GM12891 (cell line): ENCODE measurements at regions not wholly inside any gene's neighbourhood (a gene's known extent, or its start where the extent isn't known, plus 50 kb on each side); places are given as distances from the start of the nearest gene placed in this dataset.

ENCODE experiments used
- POLR2A ChIP-seq: IDR thresholded peaks from 2 replicates; pipeline ENCODE4 v1.6.1; 2011; ENCODE audit warnings: low read depth, low read length, control low read depth
- POLR2AphosphoS5 ChIP-seq: IDR thresholded peaks from 2 replicates; pipeline ENCODE4 v1.6.1; 2011; ENCODE audit warnings: low read depth, low read length, control low read depth

DNA sequence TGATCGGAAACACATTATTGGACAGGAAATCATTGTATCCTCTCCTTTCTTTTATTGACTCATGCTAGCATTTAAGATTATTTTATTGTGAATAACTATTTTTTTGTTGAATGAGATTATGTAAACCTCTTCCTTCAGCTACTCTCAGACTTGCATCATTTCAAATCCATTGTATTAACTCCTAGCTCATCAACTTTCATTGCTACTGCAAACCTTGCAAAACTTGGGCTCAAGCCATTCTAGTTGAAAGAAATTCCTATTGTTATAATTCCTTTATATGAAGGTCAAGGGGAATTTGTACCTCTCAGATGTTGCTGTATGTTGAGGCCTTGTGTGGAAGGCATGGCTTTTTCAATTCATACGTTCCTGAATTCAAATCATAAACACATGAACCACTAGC is 1764.6 kb downstream of the SUCLG1 start:
- TF ChIP-seq POLR2AphosphoS5 (no peak), POLR2A (no peak)
